WTC11 (cell line): ENCODE measurements at regions not wholly inside any gene's neighbourhood (a gene's known extent, or its start where the extent isn't known, plus 50 kb on each side); places are given as distances from the start of the nearest gene placed in this dataset.

ENCODE experiments used
- ATAC-seq: fragments of 200-7000 bp; cut with Tn5 transposase; 2 replicates; pipeline ENCODE4 v1.10.0; 2021; ENCODE audit warnings: mild to moderate bottlenecking, moderate library complexity
- CTCF ChIA-PET: fragments of 300-600 bp; sonication (Branson Sonifier 250); formaldehyde crosslinking; loops from one replicate; lab custom pipeline; 2021; ENCODE audit warnings: antibody characterized with exemption; lab: Charles Lee
- POLR2A ChIA-PET: fragments of 350-600 bp; sonication (Branson Sonifier 250); formaldehyde crosslinking; loops from one replicate; lab custom pipeline; 2021; ENCODE audit warnings: antibody characterized with exemption; lab: Charles Lee
- DNase-seq: peaks from one replicate; pipeline ENCODE4 v3.0.0; 2021; ENCODE audit warnings: low spot score
- H3K27ac Mint-ChIP-seq: 2 replicates; pipeline ENCODE4 v1.8.0; 2021; ENCODE audit warnings: mixed read lengths
- H3K27me3 Mint-ChIP-seq: 2 replicates; pipeline ENCODE4 v1.8.0; 2021; ENCODE audit warnings: low read depth, mild to moderate bottlenecking, moderate library complexity, mixed read lengths
- H3K36me3 Mint-ChIP-seq: 2 replicates; pipeline ENCODE4 v1.8.0; 2021; ENCODE audit warnings: mixed read lengths
- H3K4me1 Mint-ChIP-seq: 2 replicates; pipeline ENCODE4 v1.8.0; 2022; ENCODE audit warnings: mixed read lengths
- H3K4me3 Mint-ChIP-seq: 2 replicates; pipeline ENCODE4 v1.8.0; 2021; ENCODE audit warnings: mild to moderate bottlenecking, moderate library complexity, mixed read lengths
- H3K9me3 Mint-ChIP-seq: 2 replicates; pipeline ENCODE4 v1.8.0; 2021; ENCODE audit warnings: mixed read lengths
- ELF4 ChIP-seq: sonication (generic); formaldehyde crosslinking; IDR thresholded peaks from 2 replicates; pipeline ENCODE4 v1.8.1; 2022; ENCODE audit warnings: low read depth, mild to moderate bottlenecking, moderate library complexity, missing genetic modification reagents
- JAZF1 ChIP-seq: fragments of 250-450 bp; sonication (Bioruptor Pico); IDR thresholded peaks from 2 replicates; pipeline ENCODE4 v1.9.0; 2021; ENCODE audit warnings: moderate library complexity, mild to moderate bottlenecking, inconsistent platforms
- RELA ChIP-seq: sonication (generic); formaldehyde crosslinking; IDR thresholded peaks from 2 replicates; pipeline ENCODE4 v1.8.1; 2022; ENCODE audit warnings: missing genetic modification reagents, mild to moderate bottlenecking, borderline replicate concordance
- ZNF138 ChIP-seq: sonication (generic); formaldehyde crosslinking; conservative IDR thresholded peaks from 2 replicates; pipeline ENCODE4 v1.8.1; 2022; ENCODE audit warnings: mild to moderate bottlenecking, moderate library complexity, missing genetic modification reagents
- ZNF416 ChIP-seq: fragments of 250-450 bp; sonication (Bioruptor Pico); IDR thresholded peaks from 2 replicates; pipeline ENCODE4 v1.9.0; 2021; ENCODE audit warnings: mild to moderate bottlenecking, inconsistent platforms
- ZNF423 ChIP-seq: fragments of 250-450 bp; sonication (Bioruptor Pico); IDR thresholded peaks from 2 replicates; pipeline ENCODE4 v2.1.2; 2022; ENCODE audit warnings: mild to moderate bottlenecking, moderate library complexity
- TF ChIP-seq, protein P1 (sequence below): sonication (generic); formaldehyde crosslinking; IDR thresholded peaks from 2 replicates; pipeline ENCODE4 v1.8.0; 2022; ENCODE audit warnings: mild to moderate bottlenecking, missing genetic modification reagents
- TF ChIP-seq, protein P2 (sequence below): fragments of 250-450 bp; sonication (Bioruptor Pico); IDR thresholded peaks from 2 replicates; pipeline ENCODE4 v1.8.0; 2021; ENCODE audit warnings: mild to moderate bottlenecking
- TF ChIP-seq, protein P3 (sequence below): sonication (generic); formaldehyde crosslinking; IDR thresholded peaks from 2 replicates; pipeline ENCODE4 v1.8.0; 2022; ENCODE audit warnings: mild to moderate bottlenecking, missing genetic modification reagents
- TF ChIP-seq, protein P4 (sequence below): fragments of 200-600 bp; IDR thresholded peaks from 2 replicates; pipeline ENCODE4 v1.8.0; 2022; ENCODE audit warnings: antibody characterized with exemption

DNA sequence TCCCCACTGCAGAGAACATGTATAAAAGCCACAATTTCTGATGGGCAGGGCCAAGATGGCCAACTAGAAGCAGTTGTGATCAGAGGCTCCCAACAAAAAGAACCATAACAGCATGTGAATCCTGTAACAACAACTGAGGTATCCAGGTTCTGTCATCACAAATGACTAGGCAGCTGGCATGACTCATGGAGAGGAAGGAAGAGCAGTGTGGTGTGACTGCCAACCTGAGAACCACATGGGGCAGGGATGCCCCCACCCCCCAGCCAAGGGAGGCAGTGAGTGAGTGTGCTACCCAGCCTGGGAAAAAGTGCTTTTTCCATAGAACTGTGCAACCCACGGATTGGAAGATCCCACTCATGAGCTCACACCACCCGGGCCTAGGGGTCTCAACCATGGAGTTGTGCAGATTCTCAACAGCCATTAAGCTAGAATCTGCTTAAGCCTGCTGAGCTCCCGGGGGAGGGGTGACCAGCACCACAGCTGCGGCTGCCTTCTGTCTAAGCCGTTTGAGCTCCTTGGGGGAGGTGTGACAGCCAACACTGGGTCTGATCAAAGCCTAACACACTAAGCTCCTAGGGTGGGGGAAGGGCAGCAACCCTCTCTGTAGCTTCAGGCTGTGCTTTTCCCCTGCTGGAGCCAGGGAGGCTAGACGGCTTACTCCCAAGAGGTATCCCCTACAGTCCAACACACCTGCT, 80.1 kb upstream of the DMAC1 start:
- TF ChIP-seq ZNF423 (CRISPR knock-in tag): 0 out of 2 replicates have a peak, but pooled peaks have one; percentile 15
- TF ChIP-seq JAZF1 (CRISPR knock-in tag): no peak
- ChIA-PET CTCF (no interaction called here), POLR2A (no interaction called here)
- Mint-ChIP-seq H3K4me1 (peaks cover 4% of the 10 kb centered on the region), H3K9me3 (peaks cover 52% of the 10 kb centered on the region), H3K4me3 (no peak overlapping the region), H3K27ac (no peak overlapping the region), H3K27me3 (no peaks in the 10 kb centered on the region), H3K36me3 (peaks cover 21% of the 10 kb centered on the region)
- ATAC-seq (peak; percentile 88), DNase-seq (peak; percentile 44)

DNA sequence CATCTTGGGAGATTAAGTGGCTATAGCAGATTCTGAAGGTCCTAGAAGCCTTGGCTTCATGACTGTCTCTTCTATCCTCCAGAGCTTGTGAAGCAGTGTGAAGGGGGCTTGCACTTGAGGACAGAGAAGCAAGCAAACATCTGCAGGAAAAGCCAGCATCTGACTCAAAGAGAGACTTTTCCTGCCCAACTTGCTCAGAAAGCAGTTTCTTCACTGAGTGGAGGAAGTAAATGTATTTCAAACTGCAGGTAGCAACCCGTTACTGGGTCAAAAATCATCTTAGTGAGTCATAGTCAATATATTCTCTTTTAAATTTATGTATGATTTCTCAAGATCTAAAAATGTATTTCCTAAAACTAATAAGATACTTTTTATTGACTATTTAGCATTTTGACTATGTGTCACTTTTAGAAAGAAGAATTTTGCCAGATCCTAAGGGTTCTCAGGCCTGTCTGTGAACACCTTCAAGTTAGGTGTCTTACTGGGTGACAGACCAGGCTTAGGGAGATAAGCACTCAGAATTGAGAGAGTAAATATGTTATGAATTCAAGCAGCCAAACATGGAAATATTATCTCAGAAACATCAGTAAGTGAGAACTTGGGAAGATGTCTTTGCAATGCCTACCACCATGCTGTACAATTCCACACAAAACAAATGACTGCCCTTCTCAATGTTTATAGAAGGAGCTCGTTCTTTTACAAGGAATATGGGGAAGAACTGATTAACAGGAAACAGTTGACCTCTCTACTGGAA, 72.6 kb upstream of the DMAC1 start:
- TF ChIP-seq, protein P1, sequence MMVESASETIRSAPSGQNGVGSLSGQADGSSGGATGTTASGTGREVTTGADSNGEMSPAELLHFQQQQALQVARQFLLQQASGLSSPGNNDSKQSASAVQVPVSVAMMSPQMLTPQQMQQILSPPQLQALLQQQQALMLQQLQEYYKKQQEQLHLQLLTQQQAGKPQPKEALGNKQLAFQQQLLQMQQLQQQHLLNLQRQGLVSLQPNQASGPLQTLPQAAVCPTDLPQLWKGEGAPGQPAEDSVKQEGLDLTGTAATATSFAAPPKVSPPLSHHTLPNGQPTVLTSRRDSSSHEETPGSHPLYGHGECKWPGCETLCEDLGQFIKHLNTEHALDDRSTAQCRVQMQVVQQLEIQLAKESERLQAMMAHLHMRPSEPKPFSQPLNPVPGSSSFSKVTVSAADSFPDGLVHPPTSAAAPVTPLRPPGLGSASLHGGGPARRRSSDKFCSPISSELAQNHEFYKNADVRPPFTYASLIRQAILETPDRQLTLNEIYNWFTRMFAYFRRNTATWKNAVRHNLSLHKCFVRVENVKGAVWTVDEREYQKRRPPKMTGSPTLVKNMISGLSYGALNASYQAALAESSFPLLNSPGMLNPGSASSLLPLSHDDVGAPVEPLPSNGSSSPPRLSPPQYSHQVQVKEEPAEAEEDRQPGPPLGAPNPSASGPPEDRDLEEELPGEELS (CRISPR knock-in tag): no peak
- TF ChIP-seq, protein P2, sequence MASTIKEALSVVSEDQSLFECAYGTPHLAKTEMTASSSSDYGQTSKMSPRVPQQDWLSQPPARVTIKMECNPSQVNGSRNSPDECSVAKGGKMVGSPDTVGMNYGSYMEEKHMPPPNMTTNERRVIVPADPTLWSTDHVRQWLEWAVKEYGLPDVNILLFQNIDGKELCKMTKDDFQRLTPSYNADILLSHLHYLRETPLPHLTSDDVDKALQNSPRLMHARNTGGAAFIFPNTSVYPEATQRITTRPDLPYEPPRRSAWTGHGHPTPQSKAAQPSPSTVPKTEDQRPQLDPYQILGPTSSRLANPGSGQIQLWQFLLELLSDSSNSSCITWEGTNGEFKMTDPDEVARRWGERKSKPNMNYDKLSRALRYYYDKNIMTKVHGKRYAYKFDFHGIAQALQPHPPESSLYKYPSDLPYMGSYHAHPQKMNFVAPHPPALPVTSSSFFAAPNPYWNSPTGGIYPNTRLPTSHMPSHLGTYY: no peak
- TF ChIP-seq JAZF1 (CRISPR knock-in tag) (no peak), ELF4 (CRISPR knock-in tag) (no peak)
- ChIA-PET POLR2A (no interaction called here), CTCF (no interaction called here)
- Mint-ChIP-seq H3K4me1 (no peaks in the 10 kb centered on the region), H3K9me3 (peaks cover 22% of the 10 kb centered on the region), H3K27me3 (no peaks in the 10 kb centered on the region), H3K36me3 (peaks cover 17% of the 10 kb centered on the region), H3K4me3 (no peak overlapping the region), H3K27ac (no peak overlapping the region)
- ATAC-seq (no peak), DNase-seq (no peak)

DNA sequence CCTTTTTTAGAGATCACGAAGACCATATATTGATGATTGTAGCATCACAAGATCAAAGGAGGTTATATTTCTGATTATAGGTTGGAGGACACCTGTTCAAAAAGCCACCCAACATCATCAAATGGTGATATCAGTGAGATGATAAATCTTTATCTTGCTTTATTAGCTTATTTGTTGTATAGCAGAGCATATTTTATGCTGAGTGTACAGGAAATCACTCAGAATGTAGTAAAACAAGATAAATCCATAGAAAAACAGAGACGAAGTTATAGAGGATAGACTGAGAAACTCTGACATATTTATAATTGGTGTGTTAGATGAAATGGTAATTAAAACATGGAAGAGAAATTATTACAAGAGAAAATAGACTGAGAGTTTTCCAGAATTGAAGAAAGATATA, 69.8 kb upstream of the DMAC1 start:
- 0 out of 2 replicates have a peak, but pooled peaks cover 2% of the 10 kb centered on the region for H3K36me3 Mint-ChIP-seq
- POLR2A ChIA-PET: no interaction called here
- no peak for ATAC-seq
- no peak overlapping the region for H3K27ac Mint-ChIP-seq
- H3K9me3 Mint-ChIP-seq: no peaks in the 10 kb centered on the region; the same call in 1 of the 2 replicates
- H3K4me1 Mint-ChIP-seq: no peaks in the 10 kb centered on the region
- DNase-seq: no peak
- no peak overlapping the region for H3K4me3 Mint-ChIP-seq
- CTCF ChIA-PET: no interaction called here
- TF ChIP-seq, protein P3, sequence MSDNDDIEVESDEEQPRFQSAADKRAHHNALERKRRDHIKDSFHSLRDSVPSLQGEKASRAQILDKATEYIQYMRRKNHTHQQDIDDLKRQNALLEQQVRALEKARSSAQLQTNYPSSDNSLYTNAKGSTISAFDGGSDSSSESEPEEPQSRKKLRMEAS (CRISPR knock-in tag): no peak
- TF ChIP-seq RELA (CRISPR knock-in tag) (no peak), ZNF416 (CRISPR knock-in tag) (no peak), ZNF138 (CRISPR knock-in tag) (no peak)
- no peaks in the 10 kb centered on the region for H3K27me3 Mint-ChIP-seq

DNA sequence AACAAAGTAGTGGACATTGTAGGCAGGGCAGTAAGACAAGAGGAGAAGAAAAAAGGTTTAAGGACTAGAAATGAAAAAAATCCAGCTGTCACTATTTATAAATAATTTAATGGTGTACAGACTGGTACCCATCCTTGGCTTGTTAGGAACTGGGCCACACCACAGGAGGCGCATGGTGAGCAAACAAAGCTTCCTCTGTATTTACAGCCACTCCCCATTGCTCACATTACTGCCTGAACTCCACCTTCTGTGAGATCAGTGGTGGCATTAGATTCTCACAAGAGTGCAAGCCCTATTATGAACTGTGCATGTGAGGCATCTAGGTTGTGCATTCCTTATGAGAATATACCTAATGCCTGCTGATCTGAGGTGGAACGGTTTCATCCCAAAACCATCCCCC, 62.6 kb upstream of the DMAC1 start:
- Mint-ChIP-seq H3K27me3 (no peaks in the 10 kb centered on the region), H3K4me1 (no peaks in the 10 kb centered on the region), H3K4me3 (no peak overlapping the region), H3K27ac (no peak overlapping the region), H3K9me3 (peaks cover 4% of the 10 kb centered on the region; the same call in 1 of the 2 replicates), H3K36me3 (no peaks in the 10 kb centered on the region)
- no peak for DNase-seq
- no peak for ATAC-seq
- POLR2A ChIA-PET: no interaction called here
- CTCF ChIA-PET: no interaction called here
- TF ChIP-seq, protein P4, sequence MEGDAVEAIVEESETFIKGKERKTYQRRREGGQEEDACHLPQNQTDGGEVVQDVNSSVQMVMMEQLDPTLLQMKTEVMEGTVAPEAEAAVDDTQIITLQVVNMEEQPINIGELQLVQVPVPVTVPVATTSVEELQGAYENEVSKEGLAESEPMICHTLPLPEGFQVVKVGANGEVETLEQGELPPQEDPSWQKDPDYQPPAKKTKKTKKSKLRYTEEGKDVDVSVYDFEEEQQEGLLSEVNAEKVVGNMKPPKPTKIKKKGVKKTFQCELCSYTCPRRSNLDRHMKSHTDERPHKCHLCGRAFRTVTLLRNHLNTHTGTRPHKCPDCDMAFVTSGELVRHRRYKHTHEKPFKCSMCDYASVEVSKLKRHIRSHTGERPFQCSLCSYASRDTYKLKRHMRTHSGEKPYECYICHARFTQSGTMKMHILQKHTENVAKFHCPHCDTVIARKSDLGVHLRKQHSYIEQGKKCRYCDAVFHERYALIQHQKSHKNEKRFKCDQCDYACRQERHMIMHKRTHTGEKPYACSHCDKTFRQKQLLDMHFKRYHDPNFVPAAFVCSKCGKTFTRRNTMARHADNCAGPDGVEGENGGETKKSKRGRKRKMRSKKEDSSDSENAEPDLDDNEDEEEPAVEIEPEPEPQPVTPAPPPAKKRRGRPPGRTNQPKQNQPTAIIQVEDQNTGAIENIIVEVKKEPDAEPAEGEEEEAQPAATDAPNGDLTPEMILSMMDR: no peak
